Body of pancreas (tissue), 4 donors: ENCODE measurements at regions not wholly inside any gene's neighbourhood (a gene's known extent, or its start where the extent isn't known, plus 50 kb on each side); places are given as distances from the start of the nearest gene placed in this dataset.
A peak's percentile ranks its signal among the peaks of the same experiment; 100 is the strongest.

Source experiments
- ATAC-seq: fragments of 150-250 bp; one replicate; pipeline ENCODE4 v1.9.1; 2016
- DNase-seq, 4 donors: peaks; one replicate each; pipeline ENCODE4 v3.0.0-alpha.2; 2019
- H3K27ac ChIP-seq, 4 donors: fragments of 200-600 bp; sonication (generic); 1 replicate in 3 of 4; 2 replicates in 1 of 4; pipeline versions ENCODE4 v1.5.1 to v1.6.1; 2016 to 2019; ENCODE audit warnings: mild to moderate bottlenecking in 1 of 4, mixed read lengths in 1 of 4, moderate library complexity in 1 of 4
- H3K27me3 ChIP-seq, 2 donors: fragments of 200-600 bp; sonication (generic); one replicate each; pipeline ENCODE4 v1.6.0; 2016; ENCODE audit warnings: mild to moderate bottlenecking in 1 of 2
- H3K36me3 ChIP-seq, 2 donors: fragments of 200-600 bp; sonication (generic); replicated peaks in 1 of 2; 2 replicates each; pipeline ENCODE4 v1.5.1; 2016; ENCODE audit warnings: low read depth in 2 of 2; ENCODE audit not compliant: insufficient read depth in 1 of 2
- H3K4me1 ChIP-seq: fragments of 200-600 bp; sonication (generic); one replicate; pipeline ENCODE4 v1.6.0; 2016
- H3K4me3 ChIP-seq, 2 donors: fragments of 200-600 bp; sonication (generic); 1 replicate in 1 of 2; 2 replicates in 1 of 2; pipeline ENCODE4 v1.5.1; 2016 to 2019
- H3K9me3 ChIP-seq, 3 donors: fragments of 200-600 bp; sonication (generic); 1 replicate in 2 of 3; 2 replicates in 1 of 3; pipeline ENCODE4 v1.5.1; 2016
- CTCF ChIP-seq, 7 experiments: fragments of 450-650 bp in 4 of 7; fragments of 200-600 bp in 3 of 7; sonication (generic) in 3 of 7; IDR thresholded peaks; one replicate each; pipeline ENCODE4 v1.5.1; 2016 to 2019; ENCODE audit warnings: antibody characterized with exemption in 7 of 7
- POLR2A ChIP-seq, 3 donors: fragments of 450-650 bp; IDR thresholded peaks; one replicate each; pipeline ENCODE4 v1.6.1; 2016; ENCODE audit warnings: antibody characterized with exemption in 3 of 3, mild to moderate bottlenecking in 2 of 3
- WGBS, 2 donors: methylation state at CpG; one replicate each; pipeline ENCODE4 v1.1.5; 2017; 5-methylcytosine and 5-hydroxymethylcytosine counted together
- intact Hi-C: fragments of 100-400 bp; cut with DNase I; formaldehyde crosslinking; loops from one replicate; pipeline ENCODE4 v1.15.1; 2023

DNA sequence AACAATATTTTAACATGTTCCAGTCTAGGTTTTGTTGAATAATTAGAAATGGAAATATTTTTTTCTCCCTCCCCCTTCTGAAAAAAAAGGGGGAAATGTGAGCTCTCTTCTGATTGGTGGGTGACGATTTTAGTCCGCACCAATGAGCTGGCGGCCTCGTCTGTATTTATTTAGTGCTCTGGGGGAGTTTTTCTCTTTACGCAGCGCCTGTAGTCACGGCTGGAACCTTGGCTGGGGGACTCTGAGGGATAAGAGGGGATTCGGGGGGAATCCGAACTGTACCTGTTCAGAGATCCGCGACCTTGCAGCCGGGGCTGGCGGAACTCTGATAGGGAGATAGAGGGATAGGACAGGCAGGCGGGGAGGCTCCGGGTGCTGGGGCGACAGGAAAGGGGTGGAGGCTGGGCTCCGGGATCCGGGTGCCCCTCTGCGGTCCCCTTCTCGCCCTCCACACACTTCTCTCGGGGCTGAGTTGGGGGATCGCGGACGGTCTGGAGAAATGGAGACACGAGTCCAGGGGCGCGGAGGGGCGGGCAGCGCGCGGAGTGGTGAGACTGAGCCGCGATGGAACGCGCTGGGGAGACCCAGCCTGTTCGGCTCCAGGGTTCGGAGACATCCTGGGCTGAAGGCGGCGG lies 99.7 kb upstream of the HSD17B12 start:
- no peak for DNase-seq
- Histone ChIP-seq H3K36me3 (no peaks in the 10 kb centered on the region), H3K27me3 (peaks cover 0 to 48% of the 10 kb centered on the region in 2 donors), H3K4me1 (peaks cover 44% of the 10 kb centered on the region), H3K9me3 (no peaks in the 10 kb centered on the region), H3K4me3 (no peak overlapping the region), H3K27ac (no peak overlapping the region)
- WGBS, 2 donors, result 1 to 2% methylated on average over 20 to 39 of the region's 39 CpGs
- TF ChIP-seq CTCF (IDR thresholded peaks at IDR 0.05), result no peak
- TF ChIP-seq POLR2A (IDR thresholded peaks at IDR 0.05), result no peak
- ATAC-seq, result peak; percentile 29
- intact Hi-C loops, result no loop called here

GRCh38 chr11:43581370-43582023 lies 99.0 kb upstream of the HSD17B12 start:
- TF ChIP-seq POLR2A (IDR thresholded peaks at IDR 0.05), result no peak
- TF ChIP-seq CTCF (IDR thresholded peaks at IDR 0.05), result no peak
- intact Hi-C loops, result no loop called here
- Histone ChIP-seq H3K27me3 (peaks cover 0 to 48% of the 10 kb centered on the region in 2 donors), H3K9me3 (no peaks in the 10 kb centered on the region), H3K4me1 (peaks cover 37% of the 10 kb centered on the region), H3K27ac (no peak overlapping the region), H3K4me3 (no peak overlapping the region), H3K36me3 (no peaks in the 10 kb centered on the region)
- WGBS, 2 donors, result 0 to 1% methylated on average over 33 to 39 of the region's 39 CpGs
- DNase-seq, result no peak
- no peak for ATAC-seq

DNA sequence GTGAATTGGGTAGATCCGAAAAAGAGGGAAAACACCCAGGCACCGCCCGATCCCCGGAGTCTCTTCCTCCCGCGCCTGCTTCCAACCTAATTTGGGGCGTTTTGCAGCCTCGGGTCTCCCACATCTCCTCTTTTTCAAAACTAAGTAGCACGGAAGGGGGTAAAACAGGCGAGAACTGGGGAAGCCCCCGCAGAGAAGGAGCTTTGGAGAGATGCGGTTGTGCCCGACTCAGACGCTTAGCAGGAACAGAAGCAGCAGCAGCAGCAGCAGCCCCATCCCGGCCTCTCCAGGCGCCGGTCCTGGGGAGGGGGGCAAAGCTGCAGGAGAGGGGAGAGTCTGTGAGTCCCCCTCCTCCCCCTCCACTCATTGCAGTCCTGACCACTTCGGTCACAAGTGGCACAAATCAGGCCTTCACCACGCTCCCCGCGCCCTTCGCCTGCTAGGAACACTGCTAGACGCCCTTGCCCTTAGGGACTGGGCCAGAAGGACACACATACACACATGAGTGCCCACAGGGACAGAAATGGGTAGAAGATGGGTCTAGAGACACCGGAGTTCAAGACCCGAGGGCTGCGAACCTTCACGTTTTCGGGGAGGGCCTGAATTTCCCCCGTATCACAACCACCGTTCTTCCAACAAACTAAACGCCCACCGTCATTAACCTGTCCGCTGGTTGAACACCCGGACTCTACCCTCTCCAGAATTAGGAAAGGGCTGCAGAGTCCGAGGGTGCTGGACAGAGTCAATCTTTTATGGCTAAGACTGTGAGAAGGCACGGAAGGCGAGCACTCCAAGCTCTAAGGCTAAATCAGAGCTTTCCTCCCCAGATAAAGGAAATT lies 98.3 kb upstream of the HSD17B12 start:
- no peak for ATAC-seq
- intact Hi-C loops, result no loop called here
- Histone ChIP-seq H3K27ac (no peak overlapping the region), H3K4me1 (peaks cover 31% of the 10 kb centered on the region), H3K9me3 (no peaks in the 10 kb centered on the region), H3K4me3 (no peak overlapping the region), H3K27me3 (peaks cover 0 to 43% of the 10 kb centered on the region in 2 donors), H3K36me3 (no peaks in the 10 kb centered on the region)
- TF ChIP-seq CTCF (IDR thresholded peaks at IDR 0.05) (no peak), POLR2A (IDR thresholded peaks at IDR 0.05) (no peak)
- 10% methylated on average over 28 to 37 of the region's 37 CpGs for WGBS, 2 donors
- DNase-seq, result no peak

GRCh38 chr11:43582863-43583462 lies 97.6 kb upstream of the HSD17B12 start:
- H3K4me1 ChIP-seq, result peaks cover 31% of the 10 kb centered on the region
- H3K27ac ChIP-seq, result no peak overlapping the region
- WGBS, 2 donors, result 16 to 21% methylated on average over 16 to 26 of the region's 26 CpGs
- TF ChIP-seq POLR2A (IDR thresholded peaks at IDR 0.05) (no peak), CTCF (IDR thresholded peaks at IDR 0.05) (no peak)
- no peak for DNase-seq
- intact Hi-C loops, result no loop called here
- no peak overlapping the region for H3K4me3 ChIP-seq
- H3K27me3 ChIP-seq, result peaks cover 0 to 36% of the 10 kb centered on the region in 2 donors
- no peak for ATAC-seq
- H3K36me3 ChIP-seq, result no peaks in the 10 kb centered on the region
- H3K9me3 ChIP-seq, result no peaks in the 10 kb centered on the region
